HG02938 (cell line): ENCODE measurements at regions not wholly inside any gene's neighbourhood (a gene's known extent, or its start where the extent isn't known, plus 50 kb on each side); places are given as distances from the start of the nearest gene placed in this dataset.
"Not testable (repeated sequence)": the region's sequence is repeated elsewhere in the genome, so short reads cannot be mapped to it uniquely, and the experiment has no call there.

Source experiments
- ATAC-seq: cut with Tn5 transposase; IDR thresholded peaks from one replicate; pipeline ENCODE4 v1.9.1; 2021; ENCODE audit warnings: mild to moderate bottlenecking, moderate library complexity; ENCODE audit not compliant: unreplicated experiment

DNA sequence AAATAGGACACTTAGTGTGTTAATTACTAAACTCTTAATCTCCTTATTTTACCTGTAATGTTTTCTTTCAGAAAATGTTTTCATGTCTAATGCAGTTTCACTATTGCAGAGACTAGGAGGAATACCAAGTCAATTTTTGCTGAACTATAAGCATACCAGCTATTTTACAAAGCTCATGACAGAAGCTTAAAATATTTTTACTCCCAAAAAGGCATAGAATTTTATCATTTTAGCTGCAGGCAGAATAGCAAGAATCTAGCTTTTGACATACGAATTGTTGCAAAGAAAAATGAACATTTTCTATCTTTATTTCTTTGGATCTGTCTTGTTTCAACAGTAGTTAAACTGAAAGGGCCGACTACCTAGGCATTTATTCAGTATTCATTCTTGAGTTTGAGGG, 366.9 kb downstream of the FAT3 start:
- no peak for ATAC-seq

GRCh38 chr11:92594251-92594650, 369.6 kb downstream of the FAT3 start:
- no peak for ATAC-seq

- no peak for ATAC-seq
Observed at GRCh38 chr11:92595052-92595451, 370.4 kb downstream of the FAT3 start.

DNA sequence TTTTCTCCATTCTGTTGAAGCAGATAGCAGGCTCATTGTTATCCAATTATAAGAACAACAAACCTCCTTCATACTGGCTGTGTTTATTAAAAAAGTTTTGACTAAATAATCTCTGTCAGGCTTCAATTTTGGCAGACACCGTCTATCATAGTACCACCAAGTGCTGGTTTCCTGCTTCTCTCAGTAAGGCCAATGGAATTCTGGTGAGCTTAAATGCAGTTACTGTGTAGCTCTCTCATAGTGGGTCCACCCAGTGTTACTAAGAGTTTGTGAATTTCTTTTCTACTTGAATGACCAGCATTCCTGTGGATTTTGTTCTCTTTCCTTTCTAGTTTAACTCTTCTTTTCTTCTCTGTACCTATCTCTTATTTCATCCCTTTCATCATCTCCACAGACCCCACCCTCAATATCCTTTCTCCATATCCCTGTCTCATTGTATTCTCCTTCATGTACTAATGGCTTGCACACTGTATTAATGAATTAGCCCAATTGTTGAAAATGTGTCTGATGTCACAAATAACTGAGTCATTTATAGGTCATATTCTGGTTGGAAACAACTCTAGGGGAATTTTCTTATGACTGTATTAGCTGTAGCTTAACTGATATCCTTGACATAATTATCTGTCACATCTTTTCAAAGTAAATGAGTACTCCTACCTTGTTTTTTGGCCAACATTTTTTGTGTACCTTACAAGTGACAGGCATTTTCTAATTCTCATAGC, 372.1 kb downstream of the FAT3 start:
- ATAC-seq: no peak

- no peak for ATAC-seq
Observed at GRCh38 chr11:92601048-92601447, 368.4 kb upstream of the MTNR1B start.

- ATAC-seq: no peak
Observed at GRCh38 chr11:92605667-92606066, 363.8 kb upstream of the MTNR1B start.

- ATAC-seq: no peak
Observed at GRCh38 chr11:92607969-92608722, 361.3 kb upstream of the MTNR1B start.

GRCh38 chr11:92611157-92611556, 358.3 kb upstream of the MTNR1B start:
- ATAC-seq: no peak

GRCh38 chr11:92618020-92618419, 351.4 kb upstream of the MTNR1B start:
- ATAC-seq: not testable (repeated sequence)

DNA sequence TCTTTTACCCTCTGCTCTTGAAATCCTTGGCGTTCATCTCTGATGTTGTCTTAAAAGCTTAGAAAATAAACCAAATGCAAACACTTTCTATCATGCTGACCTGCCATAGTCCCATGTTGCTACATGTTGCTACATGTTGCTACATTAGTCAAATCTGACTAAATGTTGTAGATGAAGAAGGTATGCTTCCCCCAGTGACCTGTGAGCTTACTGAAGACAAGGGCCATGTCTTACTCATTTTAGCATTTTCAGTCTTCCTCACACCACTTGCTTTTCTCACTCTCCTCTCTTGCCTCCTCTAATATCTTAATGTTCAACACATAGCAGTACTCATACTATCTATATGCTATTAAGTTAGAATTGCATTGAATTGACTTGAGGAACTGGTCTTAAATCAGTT, 346.4 kb upstream of the MTNR1B start:
- ATAC-seq: no peak

GRCh38 chr11:92625894-92626293, 343.6 kb upstream of the MTNR1B start:
- ATAC-seq: no peak

GRCh38 chr11:92626624-92627023, 342.8 kb upstream of the MTNR1B start:
- ATAC-seq: no peak

DNA sequence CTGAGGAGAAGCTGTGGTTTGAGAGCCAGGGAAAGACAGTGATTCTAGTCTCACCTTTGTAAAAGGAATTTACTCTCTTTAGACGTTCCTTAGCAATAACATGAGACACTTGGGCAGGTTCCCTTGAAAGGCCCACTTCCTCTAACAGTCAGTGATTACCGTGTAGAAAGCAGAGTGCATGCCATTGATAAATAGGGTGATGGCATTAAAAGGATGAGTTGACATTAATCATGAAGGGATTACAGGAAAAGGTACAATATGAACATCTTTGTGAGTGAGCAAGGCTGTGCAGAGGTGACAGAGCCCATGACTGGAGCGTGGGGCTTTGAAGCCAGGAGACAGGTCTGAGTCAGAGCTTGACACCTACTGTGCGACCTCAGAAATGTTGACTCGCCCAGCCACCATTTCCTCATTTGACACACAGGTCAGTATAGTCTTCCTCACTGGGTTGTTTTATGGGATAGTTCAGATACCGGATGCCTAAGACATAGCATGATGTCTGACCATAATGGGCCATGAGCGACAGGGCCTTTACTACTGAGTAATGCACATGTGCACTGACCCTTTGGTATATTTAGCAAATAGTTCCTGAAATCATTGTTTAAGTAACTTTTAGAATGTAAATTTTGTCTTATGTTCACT, 341.7 kb upstream of the MTNR1B start:
- no peak for ATAC-seq

- no peak for ATAC-seq
Observed at GRCh38 chr11:92628401-92629292, 340.8 kb upstream of the MTNR1B start.

- ATAC-seq: no peak
Observed at GRCh38 chr11:92632495-92632894, 337.0 kb upstream of the MTNR1B start.

DNA sequence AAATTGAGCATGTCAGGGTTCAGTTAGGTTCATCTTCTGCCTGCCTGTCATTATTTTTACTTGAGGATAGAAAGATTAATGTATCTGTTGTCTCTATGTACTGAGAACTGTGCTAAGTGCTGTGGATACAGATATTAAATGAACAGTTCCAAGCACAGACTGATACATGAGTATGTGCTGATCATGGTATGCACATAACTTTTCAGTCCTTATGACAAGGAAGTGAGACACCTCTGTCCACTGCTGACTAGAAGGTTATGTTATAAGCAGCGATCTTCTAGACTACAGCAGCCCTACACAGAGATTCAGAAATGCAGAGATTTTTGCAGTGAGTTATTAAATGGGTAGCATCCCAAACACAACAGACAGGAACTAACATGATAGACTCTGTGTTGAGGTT, 335.6 kb upstream of the MTNR1B start:
- ATAC-seq: no peak

DNA sequence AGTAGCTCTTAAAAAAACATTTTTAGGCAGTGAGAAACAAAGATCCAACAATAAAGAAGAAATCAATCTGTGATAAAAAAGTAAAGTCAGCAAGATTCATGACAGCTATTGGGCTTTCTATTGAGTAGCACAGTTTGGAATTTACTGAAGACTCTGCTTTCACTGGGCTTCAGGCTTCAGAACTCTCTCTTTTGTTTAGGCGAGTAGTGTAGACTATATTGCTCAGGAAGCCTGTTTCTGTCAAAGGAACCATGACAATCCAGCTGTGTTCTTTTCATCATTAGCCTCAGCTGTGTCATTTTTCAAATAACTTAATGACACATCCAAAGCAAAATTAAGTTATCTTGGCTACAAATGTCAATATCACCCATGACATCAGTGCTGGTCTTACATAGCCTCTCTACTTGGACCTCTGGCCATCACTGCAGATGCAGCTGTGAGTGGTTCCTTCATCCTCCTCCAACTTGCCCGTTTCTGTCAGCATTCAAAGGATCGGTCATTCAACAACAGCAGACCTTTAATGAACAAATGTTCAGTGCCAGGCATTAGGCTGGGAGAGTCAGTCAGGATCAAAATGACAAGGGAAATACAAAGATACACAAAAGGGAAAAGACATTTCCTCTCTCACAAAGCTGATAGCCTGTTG, 332.8 kb upstream of the MTNR1B start:
- ATAC-seq: no peak

GRCh38 chr11:92638678-92639077, 330.8 kb upstream of the MTNR1B start:
- no peak for ATAC-seq

- ATAC-seq: no peak
Observed at GRCh38 chr11:92642177-92642931, 327.1 kb upstream of the MTNR1B start.

DNA sequence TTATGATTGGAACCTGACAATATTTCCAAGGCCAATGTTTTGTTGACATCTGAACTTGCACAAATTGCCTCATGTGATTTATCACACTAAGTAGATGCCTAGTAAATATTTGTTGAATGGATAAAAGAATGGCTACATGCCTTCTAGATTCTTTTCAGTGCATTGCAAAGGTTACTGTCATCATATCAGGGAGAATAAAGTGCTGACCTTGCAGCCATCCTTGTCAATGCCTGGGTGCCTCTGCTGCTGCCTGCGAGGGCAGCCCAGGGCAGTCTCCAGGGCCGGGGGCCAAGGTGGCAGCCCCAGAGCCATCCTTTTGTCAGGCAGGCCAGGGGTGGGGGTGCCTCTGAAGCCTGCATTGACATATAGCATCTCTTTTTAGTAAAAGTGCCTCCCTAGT, 325.6 kb upstream of the MTNR1B start:
- ATAC-seq: no peak
